Activated CD8-positive, alpha-beta T cell treated with anti-CD3 and anti-CD28 coated beads, Interleukin-2, amount 10 ng/mL, durations not matched to agents 7 days and 5 days (primary cell): ENCODE measurements at regions not wholly inside any gene's neighbourhood (a gene's known extent, or its start where the extent isn't known, plus 50 kb on each side); places are given as distances from the start of the nearest gene placed in this dataset.
"Not testable (repeated sequence)": the region's sequence is repeated elsewhere in the genome, so short reads cannot be mapped to it uniquely, and the experiment has no call there.

Source experiments
- ATAC-seq: fragments of 150-1000 bp; cut with Tn5 transposase; one replicate; pipeline ENCODE4 v1.10.0; 2021; ENCODE audit warnings: moderate library complexity
- CTCF ChIA-PET: fragments of 350-600 bp; sonication (Branson Sonifier 250); formaldehyde crosslinking; loops from one replicate; lab custom pipeline; 2021; ENCODE audit warnings: antibody characterized with exemption; lab: Charles Lee
- POLR2A ChIA-PET: fragments of 350-600 bp; sonication (Branson Sonifier 250); formaldehyde crosslinking; loops from one replicate; lab custom pipeline; 2021; ENCODE audit warnings: antibody characterized with exemption; lab: Charles Lee
- DNase-seq: peaks from one replicate; pipeline ENCODE4 v3.0.0-alpha.2; 2020
- H3K27ac Mint-ChIP-seq: one replicate; pipeline ENCODE4 v1.8.0; 2021; ENCODE audit warnings: mild to moderate bottlenecking, mixed read lengths
- H3K27me3 Mint-ChIP-seq: one replicate; pipeline ENCODE4 v1.8.0; 2021; ENCODE audit warnings: low read depth, mixed read lengths
- H3K36me3 Mint-ChIP-seq: one replicate; pipeline ENCODE4 v1.8.0; 2021; ENCODE audit warnings: low read depth, mixed read lengths
- H3K4me1 Mint-ChIP-seq: one replicate; pipeline ENCODE4 v1.8.0; 2021; ENCODE audit warnings: low read depth, mixed read lengths
- H3K4me3 Mint-ChIP-seq: one replicate; pipeline ENCODE4 v1.8.0; 2021; ENCODE audit warnings: mild to moderate bottlenecking, mixed read lengths
- H3K9me3 Mint-ChIP-seq: one replicate; pipeline ENCODE4 v1.8.0; 2022; ENCODE audit warnings: mixed read lengths; ENCODE audit not compliant: insufficient read depth

DNA sequence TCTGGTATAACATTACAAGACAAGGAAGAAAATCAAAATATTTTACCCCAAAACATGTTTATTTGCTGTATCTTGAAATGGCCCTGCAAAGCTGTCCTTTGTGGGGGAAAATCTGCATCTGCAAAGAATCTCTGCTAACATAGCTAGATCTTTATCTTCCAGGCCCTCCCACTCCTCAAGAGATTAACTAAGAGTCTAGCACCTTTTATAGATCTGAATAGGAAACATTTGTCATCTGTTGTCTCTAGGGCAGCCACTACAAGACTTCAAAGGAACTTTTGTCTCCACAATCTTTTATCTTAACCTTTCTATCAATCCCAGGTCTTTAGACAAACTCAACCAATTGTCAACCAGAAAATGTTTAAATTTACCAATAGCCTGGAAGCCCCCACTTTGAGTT, 427.6 kb upstream of the ID2 start:
- peak; percentile 55 for ATAC-seq
- H3K9me3 Mint-ChIP-seq, H3K36me3 Mint-ChIP-seq, H3K27me3 Mint-ChIP-seq, DNase-seq, H3K4me3 Mint-ChIP-seq, POLR2A ChIA-PET, CTCF ChIA-PET: not testable (repeated sequence)
- H3K4me1 Mint-ChIP-seq, result peaks cover 15% of the 10 kb centered on the region
- peak overlapping the region; percentile 31 for H3K27ac Mint-ChIP-seq

DNA sequence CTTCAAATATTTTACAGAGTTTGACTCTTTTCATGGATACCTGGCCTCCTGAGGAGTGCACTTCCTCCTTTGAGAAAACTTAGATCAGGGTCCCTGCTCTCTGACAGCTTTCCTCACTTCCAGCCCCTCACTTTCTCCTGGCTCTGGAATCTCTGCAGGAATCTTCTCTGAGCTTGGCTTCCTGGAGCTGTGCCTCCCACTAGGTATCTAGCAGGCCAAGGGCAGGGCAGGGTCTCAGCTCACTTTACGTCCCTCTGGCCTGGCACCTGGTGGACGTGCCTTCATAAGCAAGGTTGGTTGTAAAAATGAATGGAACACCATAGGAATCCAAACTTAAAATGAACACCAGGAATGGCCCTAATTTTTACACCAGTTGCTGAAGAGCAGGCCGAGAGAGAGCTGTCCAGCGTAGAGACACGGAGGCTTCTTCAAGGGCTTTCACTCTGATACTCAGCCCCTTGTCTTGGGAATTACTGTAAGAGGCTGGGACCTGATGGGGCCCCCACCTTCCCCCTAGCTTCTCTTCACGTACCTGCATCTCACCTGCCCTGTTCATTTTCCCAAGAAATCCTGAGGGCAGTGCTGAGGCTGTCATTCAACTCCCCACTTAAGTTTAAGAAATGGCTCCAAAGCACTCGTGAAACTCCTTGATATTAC, 426.9 kb upstream of the ID2 start:
- H3K4me3 Mint-ChIP-seq, result no peak overlapping the region
- ATAC-seq (no peak), DNase-seq (no peak)
- CTCF ChIA-PET, result no interaction called here
- H3K36me3 Mint-ChIP-seq, result peaks cover 2% of the 10 kb centered on the region
- H3K27ac Mint-ChIP-seq, result no peak overlapping the region
- peaks cover 5% of the 10 kb centered on the region for H3K9me3 Mint-ChIP-seq
- H3K27me3 Mint-ChIP-seq, result peaks cover 2% of the 10 kb centered on the region
- peaks cover 15% of the 10 kb centered on the region for H3K4me1 Mint-ChIP-seq
- POLR2A ChIA-PET, result no interaction called here

DNA sequence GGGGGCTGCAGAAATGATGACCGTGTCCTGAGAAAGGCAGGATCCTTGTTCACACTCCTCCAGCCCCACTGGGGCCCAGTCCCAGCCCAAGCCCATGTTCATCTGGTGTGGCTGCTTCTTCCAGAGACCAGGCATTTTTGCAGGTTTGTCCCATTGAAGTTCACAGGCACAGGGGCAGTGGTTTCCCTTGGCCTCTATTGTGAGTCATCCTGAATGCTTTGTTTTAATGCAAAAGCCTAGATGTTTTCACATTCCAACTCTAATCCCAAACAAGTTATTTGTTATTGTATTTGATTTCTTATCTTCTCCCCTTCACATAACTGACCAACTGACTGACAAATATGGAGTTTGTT, 426.4 kb upstream of the ID2 start:
- H3K4me1 Mint-ChIP-seq, result peaks cover 15% of the 10 kb centered on the region
- no peak overlapping the region for H3K4me3 Mint-ChIP-seq
- ChIA-PET CTCF (no interaction called here), POLR2A (no interaction called here)
- H3K9me3 Mint-ChIP-seq, result peaks cover 2% of the 10 kb centered on the region
- H3K27ac Mint-ChIP-seq, result no peak overlapping the region
- DNase-seq (no peak), ATAC-seq (no peak)
- H3K36me3 Mint-ChIP-seq, result peaks cover 1% of the 10 kb centered on the region
- H3K27me3 Mint-ChIP-seq, result peaks cover 4% of the 10 kb centered on the region

DNA sequence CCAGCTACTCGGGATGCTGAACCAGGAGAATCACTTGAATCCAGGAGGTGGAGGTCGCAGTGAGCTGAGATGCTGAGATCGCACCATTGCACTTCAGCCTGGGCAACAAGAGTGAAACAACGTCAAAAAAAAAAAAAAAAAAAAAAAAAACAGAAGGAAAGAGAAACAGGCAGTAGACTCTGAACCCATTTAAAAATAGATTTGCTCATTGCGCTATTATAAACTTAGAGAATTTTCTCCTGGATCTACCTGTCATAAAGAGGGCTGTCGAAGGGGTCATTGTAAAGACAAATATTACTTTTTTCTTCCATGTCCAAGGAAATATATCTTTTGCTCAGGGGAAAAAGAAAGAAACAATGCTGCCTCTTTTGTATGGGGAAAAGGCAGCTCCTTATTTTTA, 425.0 kb upstream of the ID2 start:
- ATAC-seq (no peak), DNase-seq (no peak)
- H3K4me3 Mint-ChIP-seq, result no peak overlapping the region
- ChIA-PET POLR2A (no interaction called here), CTCF (no interaction called here)
- H3K27me3 Mint-ChIP-seq, result peaks cover 11% of the 10 kb centered on the region
- no peak overlapping the region for H3K27ac Mint-ChIP-seq
- no peaks in the 10 kb centered on the region for H3K9me3 Mint-ChIP-seq
- no peaks in the 10 kb centered on the region for H3K36me3 Mint-ChIP-seq
- peaks cover 15% of the 10 kb centered on the region for H3K4me1 Mint-ChIP-seq

DNA sequence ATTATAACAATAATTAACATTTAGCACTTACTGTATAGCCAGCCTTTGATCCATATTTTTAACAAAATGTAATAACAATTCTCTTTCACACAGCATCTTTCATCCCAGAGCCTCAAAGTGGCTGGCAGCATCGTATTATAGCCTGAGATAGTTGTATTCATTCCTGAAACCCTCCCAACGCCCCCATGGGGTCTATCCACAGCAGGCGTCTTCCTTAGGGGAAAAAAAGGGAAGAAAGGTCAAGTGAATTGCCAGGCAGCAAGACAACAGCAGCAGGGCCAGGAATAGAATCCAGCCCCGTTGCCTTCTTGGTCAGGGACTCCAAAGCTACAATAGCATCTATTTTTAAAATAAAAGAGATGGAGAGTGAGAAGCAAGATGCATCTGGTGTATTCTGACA, 424.4 kb upstream of the ID2 start:
- ChIA-PET CTCF (no interaction called here), POLR2A (no interaction called here)
- Mint-ChIP-seq H3K9me3 (no peaks in the 10 kb centered on the region), H3K4me3 (no peak overlapping the region), H3K27me3 (peaks cover 11% of the 10 kb centered on the region), H3K4me1 (peaks cover 15% of the 10 kb centered on the region), H3K27ac (no peak overlapping the region), H3K36me3 (no peaks in the 10 kb centered on the region)
- no peak for DNase-seq
- ATAC-seq, result no peak

DNA sequence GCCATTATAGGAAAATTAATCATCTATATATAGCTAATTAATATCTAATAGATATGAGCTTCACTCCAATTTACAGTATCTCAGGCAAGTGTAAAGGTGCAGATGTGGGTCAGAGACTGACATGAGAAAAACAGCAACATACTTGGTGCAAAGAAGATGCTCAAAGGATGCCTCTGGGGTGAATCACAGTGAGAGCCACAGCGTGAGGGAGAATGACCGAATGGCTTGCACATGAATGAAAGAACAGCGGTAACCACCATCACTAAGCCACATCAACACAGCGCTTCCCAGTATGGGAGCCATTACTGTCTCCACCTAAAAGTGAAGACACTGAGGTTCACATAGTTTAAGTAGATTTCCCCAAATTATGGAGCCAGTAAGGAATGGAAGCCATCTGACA, 423.4 kb upstream of the ID2 start:
- CTCF ChIA-PET, result no interaction called here
- no peaks in the 10 kb centered on the region for H3K9me3 Mint-ChIP-seq
- ATAC-seq (no peak), DNase-seq (no peak)
- peaks cover 21% of the 10 kb centered on the region for H3K4me1 Mint-ChIP-seq
- peaks cover 11% of the 10 kb centered on the region for H3K27me3 Mint-ChIP-seq
- no peak overlapping the region for H3K4me3 Mint-ChIP-seq
- POLR2A ChIA-PET, result no interaction called here
- no peak overlapping the region for H3K27ac Mint-ChIP-seq
- H3K36me3 Mint-ChIP-seq, result no peaks in the 10 kb centered on the region

DNA sequence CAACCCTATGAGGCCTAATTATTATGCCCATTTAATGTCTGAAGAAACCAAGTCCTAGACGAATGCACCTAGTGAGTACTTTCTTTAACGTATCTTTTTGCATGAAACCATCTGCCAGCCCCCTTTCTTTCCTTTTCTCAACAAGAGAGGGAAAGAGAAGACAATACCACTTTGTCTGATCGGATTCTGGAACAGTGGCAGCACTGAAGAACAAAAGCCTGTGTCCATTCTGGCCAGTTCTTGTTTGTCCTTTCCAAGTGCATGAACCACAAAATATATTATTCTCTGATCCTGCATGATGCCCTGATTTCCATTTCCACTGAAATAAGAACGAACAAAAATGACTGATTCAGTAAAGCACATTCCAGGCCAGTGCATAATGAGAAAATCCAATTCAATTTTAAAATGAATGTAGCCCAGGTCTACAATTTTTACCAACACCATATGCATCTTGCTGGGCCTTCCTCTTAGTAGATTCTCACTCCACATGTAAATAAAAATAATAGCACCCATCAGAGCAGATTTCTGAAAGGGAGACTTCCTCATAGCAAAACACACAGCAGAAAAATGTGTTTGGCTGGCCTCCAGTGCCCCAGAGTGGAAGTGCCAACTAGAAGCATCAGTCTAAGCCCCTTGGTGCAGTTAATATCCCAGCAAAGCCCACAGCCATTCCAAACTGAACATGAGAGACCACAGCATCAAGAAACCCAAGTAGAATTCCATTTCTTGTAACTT, 422.6 kb upstream of the ID2 start:
- ChIA-PET POLR2A (no interaction called here), CTCF (no interaction called here)
- Mint-ChIP-seq H3K4me3 (no peak overlapping the region), H3K4me1 (peaks cover 15% of the 10 kb centered on the region), H3K36me3 (no peaks in the 10 kb centered on the region), H3K27me3 (peaks cover 17% of the 10 kb centered on the region), H3K9me3 (no peaks in the 10 kb centered on the region), H3K27ac (no peak overlapping the region)
- DNase-seq, result no peak
- no peak for ATAC-seq

DNA sequence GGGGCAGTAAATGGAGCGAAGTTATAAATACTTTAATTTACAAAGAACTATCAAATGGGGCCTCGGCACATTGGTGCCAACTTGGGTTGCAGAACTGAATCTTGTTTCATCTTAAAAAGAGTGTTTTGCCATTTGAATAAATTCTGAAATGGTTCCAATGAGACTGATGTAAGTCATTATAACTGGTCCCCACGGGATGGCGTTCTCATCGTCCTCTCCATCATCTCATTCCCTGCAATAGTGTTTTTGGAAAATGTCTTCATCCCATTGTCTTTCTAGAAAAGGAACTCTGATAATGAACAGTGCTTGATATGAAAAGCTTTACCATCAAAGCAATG, 422.0 kb upstream of the ID2 start:
- ChIA-PET CTCF (no interaction called here), POLR2A (no interaction called here)
- DNase-seq (no peak), ATAC-seq (no peak)
- Mint-ChIP-seq H3K27me3 (peaks cover 18% of the 10 kb centered on the region), H3K36me3 (no peaks in the 10 kb centered on the region), H3K4me3 (no peak overlapping the region), H3K9me3 (no peaks in the 10 kb centered on the region), H3K4me1 (peaks cover 10% of the 10 kb centered on the region), H3K27ac (no peak overlapping the region)

DNA sequence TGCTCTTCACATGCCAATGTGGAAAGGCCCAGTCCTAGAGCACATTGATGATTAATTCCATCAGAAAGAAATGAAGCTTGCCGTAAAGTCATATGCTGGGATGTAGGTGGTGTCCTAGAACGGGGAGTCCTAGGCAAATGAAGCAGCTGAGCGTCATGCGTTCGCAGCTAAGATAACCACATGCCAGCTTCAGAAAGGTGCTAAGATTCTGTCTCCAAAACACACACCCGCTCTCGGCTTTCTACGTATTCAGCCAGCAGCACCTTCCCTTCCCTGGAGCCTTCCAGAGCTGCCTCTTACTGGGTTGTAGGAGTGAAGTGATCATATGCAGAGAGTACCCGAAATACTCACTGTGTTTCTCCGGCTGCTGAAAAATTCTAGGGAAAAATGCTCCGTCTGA, 421.6 kb upstream of the ID2 start:
- ChIA-PET POLR2A (no interaction called here), CTCF (no interaction called here)
- Mint-ChIP-seq H3K9me3 (no peaks in the 10 kb centered on the region), H3K27ac (no peak overlapping the region), H3K27me3 (peaks cover 18% of the 10 kb centered on the region), H3K4me1 (peaks cover 12% of the 10 kb centered on the region), H3K36me3 (no peaks in the 10 kb centered on the region), H3K4me3 (no peak overlapping the region)
- DNase-seq (no peak), ATAC-seq (no peak)

DNA sequence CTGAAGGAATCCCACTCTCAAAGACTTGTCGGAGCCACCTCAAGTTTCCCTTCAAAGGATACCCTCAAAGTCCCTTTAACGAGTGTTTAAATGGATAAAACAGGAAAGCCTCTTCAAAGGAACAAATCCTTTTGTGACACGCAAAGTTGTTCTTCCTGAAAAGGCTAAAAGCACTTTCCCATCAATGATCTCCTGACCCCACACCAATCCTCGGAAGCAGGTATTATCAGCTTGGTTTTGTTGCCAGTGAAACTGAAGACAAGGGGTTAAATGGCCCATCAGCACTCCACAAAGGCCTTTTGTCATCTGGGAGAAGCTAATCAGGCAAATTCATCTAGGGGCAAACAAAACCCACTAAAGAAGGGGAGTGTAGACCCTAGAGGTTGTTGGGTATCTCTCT, 418.0 kb upstream of the ID2 start:
- H3K27me3 Mint-ChIP-seq, result peaks cover 16% of the 10 kb centered on the region
- peaks cover 12% of the 10 kb centered on the region for H3K4me1 Mint-ChIP-seq
- ChIA-PET POLR2A (interaction anchor here (0.6 kb wide), 1 partner anchor 418 kb away, joined by 3 read pairs; the partner anchor contains the start of gene ID2), CTCF (no interaction called here)
- H3K9me3 Mint-ChIP-seq, result no peaks in the 10 kb centered on the region
- no peak overlapping the region for H3K4me3 Mint-ChIP-seq
- no peaks in the 10 kb centered on the region for H3K36me3 Mint-ChIP-seq
- DNase-seq (no peak), ATAC-seq (no peak)
- H3K27ac Mint-ChIP-seq, result no peak overlapping the region

DNA sequence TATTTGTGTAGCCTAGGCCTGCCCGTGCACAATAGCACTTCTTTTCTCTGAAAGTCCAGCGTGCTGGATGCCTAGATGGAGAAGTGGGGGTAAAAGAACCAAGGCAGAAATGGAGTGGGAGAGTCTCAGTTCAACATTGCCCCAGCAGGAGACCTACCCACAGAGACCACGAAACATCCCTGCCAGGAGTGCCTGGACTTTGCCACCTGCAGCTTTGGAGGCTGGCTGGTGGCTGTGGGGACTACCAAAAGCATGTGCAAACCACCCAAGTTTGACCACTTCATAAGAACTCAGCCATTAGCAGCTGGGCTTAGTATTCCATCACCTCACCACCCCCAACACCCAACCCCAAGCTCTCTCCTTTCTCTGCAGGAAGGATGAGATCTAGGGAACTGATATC, 416.9 kb upstream of the ID2 start:
- DNase-seq (no peak), ATAC-seq (no peak)
- POLR2A ChIA-PET, result no interaction called here
- Mint-ChIP-seq H3K9me3 (no peaks in the 10 kb centered on the region), H3K36me3 (no peaks in the 10 kb centered on the region), H3K4me3 (no peak overlapping the region), H3K27me3 (peaks cover 16% of the 10 kb centered on the region), H3K27ac (no peak overlapping the region), H3K4me1 (peaks cover 12% of the 10 kb centered on the region)
- CTCF ChIA-PET, result no interaction called here

DNA sequence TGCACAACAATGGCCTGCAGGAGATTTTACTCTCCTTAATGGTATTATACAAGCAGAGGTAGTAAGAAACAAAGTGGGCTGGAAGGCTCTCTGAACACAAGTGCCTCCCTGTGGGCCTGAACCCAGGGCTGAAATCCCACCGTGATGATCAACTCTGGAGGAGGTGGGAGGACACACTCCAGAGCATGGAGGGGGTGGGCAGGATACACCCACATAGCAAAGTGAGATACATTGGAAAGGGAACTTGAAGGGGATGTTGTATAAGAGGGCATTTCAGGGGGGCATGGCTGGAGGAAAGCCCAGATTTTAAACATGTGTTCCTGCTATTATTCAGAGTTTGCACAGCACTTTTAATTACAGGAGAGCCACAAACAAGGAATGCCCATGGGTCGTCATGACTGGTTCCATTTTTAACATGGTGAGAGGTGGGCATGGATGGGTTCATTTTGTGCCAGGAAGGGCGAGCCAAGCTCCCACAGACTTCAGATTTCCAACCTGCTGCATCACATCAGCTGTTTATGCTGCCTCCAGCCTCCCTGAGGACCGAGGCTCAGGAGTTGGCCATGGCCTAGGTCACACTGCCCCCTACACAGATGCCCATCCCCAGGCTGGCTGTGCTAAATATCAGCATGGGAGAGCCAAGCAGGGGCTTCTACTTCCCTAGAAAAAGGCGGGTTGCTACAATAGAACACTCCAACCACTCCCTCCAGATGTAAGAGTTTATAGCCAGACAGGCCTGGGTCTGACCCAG, 416.2 kb upstream of the ID2 start:
- H3K27ac Mint-ChIP-seq, result no peak overlapping the region
- no peaks in the 10 kb centered on the region for H3K9me3 Mint-ChIP-seq
- ATAC-seq (no peak), DNase-seq (no peak)
- ChIA-PET POLR2A (no interaction called here), CTCF (no interaction called here)
- peaks cover 12% of the 10 kb centered on the region for H3K4me1 Mint-ChIP-seq
- no peaks in the 10 kb centered on the region for H3K36me3 Mint-ChIP-seq
- no peak overlapping the region for H3K4me3 Mint-ChIP-seq
- H3K27me3 Mint-ChIP-seq, result peaks cover 13% of the 10 kb centered on the region
